ENCODE measurements at regions not wholly inside any gene's neighbourhood (a gene's known extent, or its start where the extent isn't known, plus 50 kb on each side); places are given as distances from the start of the nearest gene placed in this dataset.
A peak's percentile ranks its signal among the peaks of the same experiment; 100 is the strongest.

- no peak for TF ChIP-seq CBX5 (IDR thresholded peaks at IDR 0.05; ENCODE audit: low read depth, low read length)
- no peak for TF ChIP-seq EP300 (IDR thresholded peaks at IDR 0.05; ENCODE audit: borderline replicate concordance in 1 of 2, low read depth in 2 of 2, low read length in 2 of 2)
- TF ChIP-seq CTCF (IDR thresholded peaks at IDR 0.05; ENCODE audit: control extremely low read depth in 1 of 3, insufficient read depth in 1 of 3, low read depth in 1 of 3, low read length in 3 of 3), result peak; percentile 76 to 89 (median 81)
- no peak for TF ChIP-seq CTBP2 (IDR thresholded peaks at IDR 0.05; ENCODE audit: borderline replicate concordance, insufficient read depth, insufficient read length, low read length)
- no peak for TF ChIP-seq BRCA1 (IDR thresholded peaks at IDR 0.05; ENCODE audit: low read depth, low read length)
- TF ChIP-seq KDM5A (IDR thresholded peaks at IDR 0.05; ENCODE audit: low read length), result no peak
- TF ChIP-seq NRF1 (IDR thresholded peaks at IDR 0.05; ENCODE audit: low read depth, low read length), result no peak
- no peak for TF ChIP-seq CREB1 (IDR thresholded peaks at IDR 0.05)
- no peak for TF ChIP-seq EGR1 (IDR thresholded peaks at IDR 0.05; ENCODE audit: borderline replicate concordance, low read depth, low read length)
- no peak for TF ChIP-seq CEBPB (IDR thresholded peaks at IDR 0.05; ENCODE audit: low read depth, low read length)
- no peak for TF ChIP-seq HDAC2 (IDR thresholded peaks at IDR 0.05; ENCODE audit: borderline replicate concordance in 1 of 2, low read depth in 2 of 2, low read length in 2 of 2)
- no peak for TF ChIP-seq CBX8 (IDR thresholded peaks at IDR 0.05; ENCODE audit: borderline replicate concordance, low read depth, low read length)
- 0 out of 2 replicates have a peak, but pooled peaks have one; percentile 26 for TF ChIP-seq YY1 (IDR thresholded peaks at IDR 0.05; ENCODE audit: low read depth, low read length)
- no peak for TF ChIP-seq FOSL1 (IDR thresholded peaks at IDR 0.05; ENCODE audit: insufficient read depth, low read depth, low read length)
- TF ChIP-seq RBBP5 (IDR thresholded peaks at IDR 0.05; ENCODE audit: borderline replicate concordance, low read depth, low read length), result no peak
- TF ChIP-seq RAD21 (IDR thresholded peaks at IDR 0.05 in 1 of 2, conservative IDR thresholded peaks at IDR 0.05 in 1 of 2; ENCODE audit: low read depth in 2 of 2, low read length in 2 of 2), result peak; percentile 92 to 93
- no peak for TF ChIP-seq POLR2A (IDR thresholded peaks at IDR 0.05; ENCODE audit: control extremely low read depth in 1 of 2, low read depth in 2 of 2, low read length in 2 of 2)
- TF ChIP-seq SIN3A (conservative IDR thresholded peaks at IDR 0.05 in 1 of 2, IDR thresholded peaks at IDR 0.05 in 1 of 2; ENCODE audit: low read depth in 1 of 2, low read length in 2 of 2), result peak; percentile 52 to 66; a peak in 1 of 4 replicates
- TF ChIP-seq TAF1 (IDR thresholded peaks at IDR 0.05; ENCODE audit: low read depth, low read length), result no peak
- no peak for TF ChIP-seq SIX5 (IDR thresholded peaks at IDR 0.05; ENCODE audit: low read depth, low read length)
- no peak for TF ChIP-seq GTF2F1 (IDR thresholded peaks at IDR 0.05; ENCODE audit: borderline replicate concordance, low read depth, low read length)
Observed at GRCh38 chr1:17919525-17920439, 164.6 kb downstream of the ACTL8 start (continued).
